ENCODE measurements at regions not wholly inside any gene's neighbourhood (a gene's known extent, or its start where the extent isn't known, plus 50 kb on each side); places are given as distances from the start of the nearest gene placed in this dataset.

- no peak for DNase-seq (ENCODE audit: low read depth)
Measured at GRCh38 chr6:3594201-3594600, 137.4 kb upstream of the SLC22A23 start.

- no peak for DNase-seq (ENCODE audit: low read depth)
Measured at GRCh38 chr6:3593161-3593560, 136.3 kb upstream of the SLC22A23 start.

GRCh38 chr6:3592371-3592941 lies 135.6 kb upstream of the SLC22A23 start:
- DNase-seq (ENCODE audit: low read depth): peak; percentile 93

- no peak for DNase-seq (ENCODE audit: low read depth)
Measured at GRCh38 chr6:3591970-3592369, 135.1 kb upstream of the SLC22A23 start.

GRCh38 chr6:3587660-3588059 lies 130.8 kb upstream of the SLC22A23 start:
- DNase-seq (ENCODE audit: low read depth): no peak

- peak; percentile 51 for DNase-seq (ENCODE audit: low read depth)
Measured at GRCh38 chr6:3585320-3585935, 128.6 kb upstream of the SLC22A23 start.

- peak; percentile 10 for DNase-seq (ENCODE audit: low read depth)
Measured at GRCh38 chr6:3584606-3585005, 127.8 kb upstream of the SLC22A23 start.

- no peak for DNase-seq (ENCODE audit: low read depth)
Measured at GRCh38 chr6:3581469-3581868, 124.6 kb upstream of the SLC22A23 start.

GRCh38 chr6:3579652-3580175 lies 122.9 kb upstream of the SLC22A23 start:
- DNase-seq (ENCODE audit: low read depth): no peak

- no peak for DNase-seq (ENCODE audit: low read depth)
Measured at GRCh38 chr6:3578981-3579380, 122.1 kb upstream of the SLC22A23 start.

GRCh38 chr6:3577517-3577916 lies 120.7 kb upstream of the SLC22A23 start:
- no peak for DNase-seq (ENCODE audit: low read depth)

GRCh38 chr6:3575701-3576100 lies 118.9 kb upstream of the SLC22A23 start:
- DNase-seq (ENCODE audit: low read depth): no peak

- DNase-seq (ENCODE audit: low read depth): no peak
Measured at GRCh38 chr6:3575166-3575565, 118.3 kb upstream of the SLC22A23 start.

GRCh38 chr6:3573670-3574069 lies 116.8 kb upstream of the SLC22A23 start:
- no peak for DNase-seq (ENCODE audit: low read depth)

- no peak for DNase-seq (ENCODE audit: low read depth)
Measured at GRCh38 chr6:3571836-3572235, 115.0 kb upstream of the SLC22A23 start.

- no peak for DNase-seq (ENCODE audit: low read depth)
Measured at GRCh38 chr6:3571250-3571681, 114.4 kb upstream of the SLC22A23 start.

GRCh38 chr6:3569816-3570215 lies 113.0 kb upstream of the SLC22A23 start:
- DNase-seq (ENCODE audit: low read depth): no peak

GRCh38 chr6:3568396-3569082 lies 111.7 kb upstream of the SLC22A23 start:
- DNase-seq (ENCODE audit: low read depth): no peak

- peak; percentile 30 for DNase-seq (ENCODE audit: low read depth)
Measured at GRCh38 chr6:3566812-3567211, 110.0 kb upstream of the SLC22A23 start.

- DNase-seq (ENCODE audit: low read depth): no peak
Measured at GRCh38 chr6:3565291-3565690, 108.4 kb upstream of the SLC22A23 start.

GRCh38 chr6:3561725-3562124 lies 104.9 kb upstream of the SLC22A23 start:
- DNase-seq (ENCODE audit: low read depth): no peak

GRCh38 chr6:3560211-3560610 lies 103.4 kb upstream of the SLC22A23 start:
- no peak for DNase-seq (ENCODE audit: low read depth)

- no peak for DNase-seq (ENCODE audit: low read depth)
Measured at GRCh38 chr6:3559561-3559960, 102.7 kb upstream of the SLC22A23 start.
